Amygdala (tissue), 56 donors: ENCODE measurements at regions not wholly inside any gene's neighbourhood (a gene's known extent, or its start where the extent isn't known, plus 50 kb on each side); places are given as distances from the start of the nearest gene placed in this dataset.

Source experiments
- DNase-seq, 56 donors: peaks; one replicate each; lab custom pipeline; 2025; lab: John Stamatoyannopoulos, UW

- no peak for DNase-seq
Measured at GRCh38 chr4:178856139-178856800, 1414.0 kb upstream of the AGA start.

GRCh38 chr4:178871476-178871875 is 1429.2 kb upstream of the AGA start:
- DNase-seq: no peak

GRCh38 chr4:178881937-178882336 is 1439.7 kb upstream of the AGA start:
- DNase-seq: no peak

GRCh38 chr4:178894126-178894525 is 1451.9 kb upstream of the AGA start:
- peak in 1 of 56 donors; percentile 0 for DNase-seq

GRCh38 chr4:178899084-178899483 is 1456.8 kb upstream of the AGA start:
- DNase-seq: no peak

GRCh38 chr4:178917756-178918155 is 1475.5 kb upstream of the AGA start:
- no peak for DNase-seq

GRCh38 chr4:178937130-178937529 is 1494.9 kb upstream of the AGA start:
- DNase-seq: no peak

GRCh38 chr4:178941975-178942374 is 1499.7 kb upstream of the AGA start:
- DNase-seq: no peak

- DNase-seq: peak in 1 of 56 donors; percentile 1
Measured at GRCh38 chr4:178953447-178954120, 1511.3 kb upstream of the AGA start.

GRCh38 chr4:178955614-178956013 is 1513.4 kb upstream of the AGA start:
- no peak for DNase-seq

GRCh38 chr4:178958725-178959440 is 1516.6 kb upstream of the AGA start:
- DNase-seq: no peak

- DNase-seq: no peak
Measured at GRCh38 chr4:178963446-178964045, 1521.3 kb upstream of the AGA start.

- no peak for DNase-seq
Measured at GRCh38 chr4:178966644-178967043, 1524.4 kb upstream of the AGA start.

- DNase-seq: no peak
Measured at GRCh38 chr4:178970433-178971140, 1528.3 kb upstream of the AGA start.

- DNase-seq: no peak
Measured at GRCh38 chr4:178976861-178977260, 1534.6 kb upstream of the AGA start.

GRCh38 chr4:178993306-178993705 is 1551.1 kb upstream of the AGA start:
- no peak for DNase-seq

- no peak for DNase-seq
Measured at GRCh38 chr4:179001918-179002317, 1559.7 kb upstream of the AGA start.

- no peak for DNase-seq
Measured at GRCh38 chr4:179007755-179008154, 1565.5 kb upstream of the AGA start.

GRCh38 chr4:179017581-179017980 is 1575.3 kb upstream of the AGA start:
- no peak for DNase-seq

GRCh38 chr4:179027569-179027968 is 1585.3 kb upstream of the AGA start:
- peak in 1 of 56 donors; percentile 2 for DNase-seq

- peak in 1 of 56 donors; percentile 1 for DNase-seq
Measured at GRCh38 chr4:179028321-179028720, 1586.1 kb upstream of the AGA start.
